ENCODE measurements at regions not wholly inside any gene's neighbourhood (a gene's known extent, or its start where the extent isn't known, plus 50 kb on each side); places are given as distances from the start of the nearest gene placed in this dataset.
"Not testable (repeated sequence)": the region's sequence is repeated elsewhere in the genome, so short reads cannot be mapped to it uniquely, and the experiment has no call there.

DNA sequence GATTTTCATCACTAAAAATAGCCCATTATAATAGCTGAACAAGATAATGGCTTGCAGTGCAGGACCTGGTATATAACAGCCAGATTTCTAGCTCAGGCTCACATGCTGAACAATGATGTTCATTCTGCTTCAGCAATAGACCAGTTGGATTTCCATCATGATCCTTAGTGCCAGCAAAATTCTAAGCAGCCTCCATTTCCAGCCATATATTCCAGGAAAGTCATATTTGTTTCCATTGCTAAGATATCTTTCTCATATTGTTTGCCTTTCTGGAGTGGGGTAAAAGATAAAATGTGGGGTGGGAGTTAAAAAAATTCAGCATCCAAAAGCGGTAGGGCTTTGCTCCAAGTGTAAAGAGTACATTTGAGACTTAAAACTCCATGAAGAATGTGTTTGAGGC is 2344.1 kb downstream of the PCDH7 start:
- DNase-seq: no peak

DNA sequence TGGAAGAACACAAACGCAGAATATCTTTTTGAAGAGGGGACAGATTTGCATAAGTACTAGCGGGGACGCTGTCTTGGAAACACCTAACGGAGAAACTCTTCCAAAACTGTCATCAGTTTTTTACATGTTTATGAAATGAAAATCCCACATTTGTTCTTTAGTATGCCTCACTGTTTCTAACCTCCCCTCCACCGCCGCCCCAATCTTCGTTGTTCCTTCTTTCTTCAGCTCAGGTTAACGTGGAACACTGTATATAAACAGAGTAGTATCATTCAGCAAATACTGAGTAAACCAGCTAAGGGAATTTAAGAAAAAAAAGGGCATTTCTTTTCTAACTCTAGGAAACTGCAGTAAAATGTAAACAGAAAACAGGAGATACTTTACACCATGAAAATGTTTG is 2345.6 kb downstream of the PCDH7 start:
- no peak for DNase-seq

DNA sequence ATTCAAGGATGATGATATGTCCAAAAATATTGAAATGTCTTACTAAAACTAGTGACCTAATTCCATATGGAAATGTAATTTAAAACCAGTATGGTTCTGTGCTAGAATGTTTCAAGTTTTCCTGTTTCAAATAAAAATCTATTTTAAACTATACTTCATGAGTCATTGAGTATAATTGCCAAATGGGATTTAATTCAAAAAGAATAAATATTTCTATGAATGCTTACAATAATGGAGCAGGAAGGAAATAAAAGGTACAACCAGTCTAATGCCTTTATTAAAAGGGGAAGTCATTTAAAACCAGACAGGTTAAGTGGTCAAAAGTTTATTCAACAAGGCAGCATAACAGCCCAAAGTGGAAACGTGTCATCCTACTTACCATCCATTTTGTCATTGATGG is 2347.1 kb downstream of the PCDH7 start:
- no peak for DNase-seq

DNA sequence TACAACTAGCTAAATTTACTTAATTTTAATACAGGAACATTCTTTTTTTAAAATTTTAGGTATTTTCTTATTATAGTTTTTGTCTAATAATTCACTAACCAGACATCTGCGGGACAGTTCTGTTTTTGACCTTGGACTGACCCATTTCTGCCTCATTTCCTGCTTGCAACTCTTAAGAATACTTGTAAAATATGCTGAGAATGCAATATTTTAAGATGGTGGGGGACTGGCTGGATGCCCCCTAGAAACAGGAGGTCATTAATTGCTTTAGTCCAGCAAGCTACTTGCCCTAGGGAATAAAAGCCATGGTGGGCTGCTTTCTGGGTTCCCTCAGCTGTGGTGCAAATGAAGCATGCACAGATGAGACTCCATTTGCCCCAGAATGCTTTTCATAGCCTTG is 2348.4 kb downstream of the PCDH7 start:
- DNase-seq: no peak

DNA sequence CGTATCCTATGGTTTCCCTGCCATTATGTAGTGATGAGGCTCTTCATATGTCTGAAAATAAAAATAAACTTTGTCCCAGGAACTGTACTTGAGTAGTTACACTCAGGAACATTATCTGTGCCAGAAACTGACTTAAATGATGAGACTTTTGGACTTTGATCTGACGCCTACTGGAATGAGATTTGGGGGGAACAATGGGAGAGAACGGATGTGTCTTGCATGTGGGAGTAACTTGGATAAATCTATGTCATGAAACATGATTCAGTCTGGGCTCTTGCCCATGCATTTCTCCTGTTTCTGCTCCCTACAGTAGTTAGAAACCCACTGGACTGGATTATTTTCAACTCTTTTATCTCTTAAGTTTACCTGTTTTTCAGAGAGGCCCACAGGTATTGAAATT is 2351.4 kb downstream of the PCDH7 start:
- DNase-seq: no peak

DNA sequence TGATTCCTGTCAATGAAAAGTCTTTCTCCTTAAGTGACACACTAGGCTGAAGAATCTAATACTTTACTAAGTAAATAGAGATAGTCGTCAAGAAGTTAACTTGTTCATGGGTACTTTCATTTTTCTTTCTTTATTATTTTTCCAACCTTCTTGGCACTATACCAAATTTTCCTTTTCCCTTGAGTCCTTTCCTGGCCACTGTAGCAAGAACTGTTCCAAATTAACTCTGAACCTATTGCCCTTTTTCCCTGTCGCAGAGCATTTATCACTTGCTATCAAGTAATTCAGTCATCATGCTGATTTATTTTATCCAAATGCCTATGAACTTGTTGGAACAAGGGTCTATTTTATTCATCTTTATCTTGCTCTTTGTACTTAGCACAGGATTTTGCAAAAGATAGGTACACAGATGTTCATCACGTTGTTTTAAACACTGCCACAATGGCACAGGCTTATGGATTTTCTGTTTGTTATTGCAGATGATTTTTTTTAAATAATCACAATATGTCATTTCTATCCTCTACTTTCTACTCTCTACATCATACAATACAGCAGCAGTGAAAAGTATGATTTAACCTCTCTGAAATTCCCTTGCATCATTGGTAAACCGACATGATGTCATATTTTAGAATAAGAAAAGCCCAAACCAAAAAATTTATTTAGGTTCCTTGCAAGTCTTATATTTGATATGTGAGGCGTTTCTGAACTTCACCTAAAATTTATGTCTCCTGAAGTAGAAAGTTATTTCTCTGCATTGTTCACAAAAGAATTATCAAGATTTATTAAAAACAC is 2352.3 kb downstream of the PCDH7 start:
- no peak for DNase-seq

DNA sequence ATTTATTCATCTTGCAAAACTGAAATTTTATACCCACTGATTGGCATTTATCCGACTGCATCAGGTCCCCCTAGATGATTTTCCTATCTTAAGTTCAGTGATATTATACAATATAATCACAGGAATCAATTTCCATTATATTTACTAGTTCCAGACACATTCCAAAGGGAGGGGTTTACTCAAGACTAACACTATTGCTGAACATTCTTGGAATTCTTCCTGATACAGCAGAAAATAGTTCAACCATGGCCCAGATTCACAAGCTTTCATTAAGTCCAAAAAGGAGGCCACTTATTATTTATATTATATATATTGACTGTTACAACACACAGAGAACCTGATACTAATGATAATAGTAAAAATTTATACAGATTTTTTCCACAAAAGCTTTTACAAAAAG is 2353.6 kb downstream of the PCDH7 start:
- DNase-seq: no peak

DNA sequence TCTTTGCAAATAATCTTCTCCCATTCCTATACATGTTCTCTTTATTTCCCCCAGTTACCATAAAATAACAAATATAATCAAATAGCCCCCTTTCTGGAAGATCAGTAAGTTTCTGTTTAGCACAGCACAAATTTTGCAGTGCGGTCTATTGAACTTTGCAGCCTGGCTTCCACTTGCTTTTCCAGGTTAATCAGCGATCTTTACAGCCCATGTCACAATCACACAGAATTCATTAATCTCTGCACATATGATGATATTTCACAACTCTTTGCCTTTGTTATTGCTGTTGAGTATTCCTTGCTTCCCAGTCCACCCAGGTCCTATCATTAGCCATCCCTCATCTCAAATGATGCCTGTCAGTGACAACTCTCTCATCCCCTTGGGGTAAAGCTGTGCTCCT is 2358.0 kb downstream of the PCDH7 start:
- no peak for DNase-seq

DNA sequence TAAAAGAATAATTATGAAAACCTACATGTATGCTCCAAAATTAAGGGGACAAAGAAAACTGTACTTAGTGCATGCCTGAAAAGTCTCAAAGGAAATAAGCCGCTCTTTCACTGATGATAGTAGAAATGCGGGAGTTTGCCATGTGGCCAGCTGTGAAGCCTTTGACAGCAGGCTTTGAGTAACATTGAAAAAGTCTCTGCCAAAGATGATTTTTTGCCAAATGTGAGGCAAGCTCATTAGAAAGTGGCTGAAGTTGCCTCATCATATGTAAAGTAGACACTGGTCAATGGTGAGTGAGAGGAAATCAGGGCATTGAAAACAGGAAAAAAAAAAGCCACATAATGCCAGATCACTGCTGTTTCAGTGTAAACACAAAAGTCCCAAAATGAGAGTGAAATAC is 2360.1 kb downstream of the PCDH7 start:
- DNase-seq: no peak

DNA sequence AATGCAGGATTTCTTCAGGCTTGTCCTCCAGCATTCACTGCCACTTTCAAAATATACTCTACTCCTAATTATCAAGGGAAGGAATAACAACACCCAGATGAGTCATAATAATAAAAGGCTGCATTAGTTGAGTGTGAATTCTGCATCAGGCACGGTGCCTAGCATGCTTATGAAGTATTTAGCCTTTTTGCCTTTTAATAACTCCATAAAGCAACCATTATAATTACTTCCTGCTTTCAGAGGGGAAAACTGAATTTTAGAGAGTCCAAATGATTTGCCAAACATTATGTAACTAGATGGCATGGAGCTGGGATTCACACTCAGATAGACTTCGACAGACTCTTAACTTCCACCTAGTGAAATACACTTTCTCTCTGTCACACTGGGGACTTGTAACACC is 2365.5 kb downstream of the PCDH7 start:
- DNase-seq: no peak

DNA sequence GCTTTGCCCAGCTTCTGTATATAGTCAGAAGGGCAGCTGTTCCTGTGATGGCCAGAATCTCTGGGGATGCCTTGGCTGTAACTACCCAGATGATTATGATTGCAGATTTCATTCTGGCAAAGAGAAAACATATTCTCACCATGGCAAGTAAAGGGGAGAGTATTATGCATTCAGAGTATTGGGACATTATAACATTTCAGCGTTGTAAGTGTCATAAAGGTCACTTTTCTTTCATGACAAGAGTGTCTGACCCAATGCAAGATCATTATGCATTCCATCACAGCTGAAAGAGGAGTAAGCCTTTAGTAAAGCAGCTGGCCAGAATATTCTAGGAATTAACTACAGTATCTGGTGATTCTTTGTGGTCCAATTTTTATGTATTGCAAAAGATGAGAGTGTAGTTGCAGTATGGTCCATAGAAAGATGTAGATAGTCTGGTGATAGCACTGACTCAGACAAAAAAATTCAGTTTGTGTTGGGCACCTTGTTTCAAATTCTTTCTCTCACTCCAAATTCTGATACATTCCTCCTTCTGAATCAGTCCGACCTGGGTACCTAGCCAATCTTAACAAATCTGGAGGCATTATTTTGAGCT is 2366.3 kb downstream of the PCDH7 start:
- no peak for DNase-seq

DNA sequence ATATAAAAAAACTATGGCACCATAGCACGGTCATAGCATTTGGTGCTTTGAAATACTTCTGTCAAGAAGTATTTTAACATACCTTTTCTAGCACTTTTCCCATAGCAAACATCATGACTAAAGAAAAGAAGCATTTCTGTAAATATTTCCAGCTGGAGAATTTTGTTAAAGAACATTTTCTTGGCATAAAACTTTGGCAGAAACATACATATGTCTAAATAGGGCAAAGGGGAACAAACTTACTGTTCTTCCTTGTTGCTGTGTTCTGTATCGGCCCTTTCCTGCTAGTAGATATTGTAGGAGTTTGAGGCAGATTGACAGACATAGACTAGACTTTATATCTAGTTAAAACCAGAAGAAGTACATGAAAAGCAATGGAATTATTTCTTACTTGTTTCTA is 2368.5 kb downstream of the PCDH7 start:
- DNase-seq: no peak

DNA sequence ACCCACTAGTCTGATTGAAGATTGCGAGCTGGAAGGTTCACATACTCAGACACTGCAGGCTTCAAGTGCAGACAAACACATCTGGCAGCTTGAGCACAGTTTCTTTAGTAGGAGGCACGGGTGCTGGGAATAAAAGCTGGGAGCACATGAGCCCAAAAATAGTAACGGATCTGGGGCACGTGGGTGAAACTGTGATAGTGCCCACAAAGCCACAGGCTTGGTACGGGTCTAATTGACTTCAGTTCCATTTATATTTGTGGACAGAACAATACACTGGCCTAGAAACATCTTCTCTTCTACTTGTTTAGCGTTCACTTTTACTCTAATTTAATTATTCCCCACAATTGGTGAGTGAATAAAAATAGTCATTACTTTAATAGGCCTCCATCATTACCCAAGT is 2370.7 kb downstream of the PCDH7 start:
- DNase-seq: no peak

DNA sequence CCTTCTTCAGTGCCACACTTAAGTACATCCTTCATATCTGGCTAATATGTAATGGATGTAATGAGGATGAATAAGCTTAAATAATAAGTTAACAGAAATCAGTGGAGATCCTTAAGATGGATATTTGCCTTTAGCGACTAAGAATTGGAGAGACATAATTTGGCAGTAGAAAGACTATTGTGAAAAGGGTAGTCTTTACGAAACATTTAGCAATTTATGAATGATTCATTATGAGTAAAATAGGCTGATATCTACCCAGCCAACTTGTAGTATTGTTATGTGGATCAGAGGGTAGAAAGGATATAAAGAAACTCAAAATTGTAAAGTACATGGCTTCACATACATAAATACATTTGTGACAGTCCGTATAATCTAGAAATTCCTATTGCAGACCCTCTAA is 2371.8 kb downstream of the PCDH7 start:
- DNase-seq: no peak

DNA sequence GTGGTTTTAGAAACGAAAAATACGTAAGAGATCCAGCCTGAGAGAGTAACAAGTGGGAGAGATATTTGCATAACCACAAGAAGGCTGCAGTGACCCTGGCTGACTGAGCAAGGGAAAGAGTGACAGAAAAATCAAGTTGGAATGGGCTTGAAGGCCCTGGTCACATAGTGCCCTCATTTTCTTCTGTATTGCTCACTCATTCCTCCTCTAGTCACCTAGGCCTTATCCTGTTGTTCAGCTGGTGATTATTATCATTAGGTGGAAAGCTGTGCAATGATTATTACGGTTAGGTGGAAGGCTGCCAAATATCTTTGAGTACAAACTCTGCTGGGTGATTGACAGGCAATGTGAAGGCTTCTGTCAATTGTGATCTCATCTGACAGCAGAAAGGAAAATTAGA is 2384.1 kb downstream of the PCDH7 start:
- DNase-seq: peak; percentile 24

DNA sequence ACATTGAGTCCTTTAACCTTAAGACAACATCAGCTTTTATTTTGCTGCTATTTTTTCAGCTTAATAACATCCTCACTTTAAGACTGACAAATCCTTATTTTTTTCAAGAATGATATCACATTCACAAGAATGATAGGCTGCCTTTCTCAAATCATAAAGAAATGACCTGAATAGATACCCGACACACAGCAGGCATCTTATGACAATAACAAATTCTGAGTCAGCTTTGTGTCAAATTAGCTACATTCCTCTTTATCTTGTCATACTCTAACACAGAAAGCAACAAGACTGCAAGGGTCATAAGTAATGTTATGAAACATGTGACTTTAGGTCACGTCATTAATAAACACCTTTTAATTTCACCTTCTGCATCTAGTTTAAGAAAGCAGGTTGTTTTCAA is 2387.6 kb downstream of the PCDH7 start:
- DNase-seq: no peak

DNA sequence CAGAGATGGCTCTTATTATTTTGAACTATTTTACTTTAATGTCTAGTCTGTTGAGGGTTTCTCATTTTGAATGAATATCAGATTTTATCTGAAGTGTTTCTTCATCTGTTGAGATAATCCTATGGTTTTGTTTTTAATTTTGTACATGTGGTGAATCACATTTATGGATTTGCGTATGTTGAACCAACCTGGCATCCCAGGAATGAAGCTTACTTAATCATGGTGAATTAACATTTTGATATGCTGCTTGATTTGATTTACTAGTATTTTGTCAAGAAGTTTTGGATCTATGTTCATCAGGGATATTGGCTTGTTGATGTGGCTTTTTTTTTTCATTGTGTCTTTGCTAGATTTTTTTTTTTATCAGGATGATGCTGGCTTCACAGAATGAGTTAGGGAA is 2390.9 kb downstream of the PCDH7 start:
- DNase-seq: no peak

DNA sequence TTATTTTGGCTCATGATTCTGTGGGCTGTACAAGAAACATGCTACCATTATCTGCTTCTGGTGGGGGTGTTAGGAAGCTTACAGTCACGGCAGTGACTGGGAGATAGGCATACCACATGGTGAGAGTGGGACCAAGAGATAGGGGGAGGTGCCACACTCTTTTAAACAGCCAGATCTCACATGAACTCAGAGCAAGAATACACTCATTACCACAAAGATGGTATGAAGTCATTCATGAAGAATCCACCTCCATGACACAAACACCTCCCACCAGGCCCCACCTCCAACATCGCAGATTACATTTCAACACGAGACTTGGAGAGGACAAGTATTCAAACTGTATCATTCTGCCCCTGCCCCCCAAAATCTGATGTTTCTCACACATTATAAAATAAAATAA is 2396.7 kb downstream of the PCDH7 start:
- no peak for DNase-seq

DNA sequence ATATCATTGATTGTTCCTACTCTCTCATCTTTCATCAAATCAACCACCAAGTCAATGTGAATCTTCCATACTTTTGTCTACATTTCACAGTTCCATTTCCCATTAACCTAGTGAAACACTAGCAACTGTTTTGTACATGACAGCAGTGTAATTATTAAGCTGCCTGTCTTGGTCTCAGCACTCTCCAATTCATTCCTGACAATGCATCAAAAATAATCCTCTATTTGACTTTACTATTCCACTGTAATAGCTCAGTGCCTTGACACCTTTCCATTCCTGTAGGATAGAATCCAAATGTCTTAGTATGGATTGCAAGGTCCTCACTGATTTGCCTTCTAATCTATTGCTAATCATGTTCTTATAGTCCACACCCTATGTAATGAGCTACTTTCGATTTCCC is 2405.8 kb downstream of the PCDH7 start:
- DNase-seq: no peak

DNA sequence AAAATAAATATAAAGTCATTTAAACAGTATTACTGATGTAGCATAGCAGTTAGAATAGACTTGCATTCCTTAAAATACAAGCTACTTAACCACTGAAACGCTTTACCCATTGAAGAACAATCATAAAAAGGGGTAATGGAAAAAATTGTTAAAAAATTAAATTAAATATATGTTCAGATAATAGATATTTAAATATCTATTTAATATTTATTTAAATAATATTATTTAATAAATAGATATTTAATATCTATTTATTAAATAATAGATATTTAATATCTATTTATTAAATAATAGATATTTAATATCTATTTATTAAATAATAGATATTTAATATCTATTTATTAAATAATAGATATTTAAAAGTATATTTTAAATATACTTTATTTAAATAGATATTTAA is 2410.5 kb downstream of the PCDH7 start:
- DNase-seq: not testable (repeated sequence)

DNA sequence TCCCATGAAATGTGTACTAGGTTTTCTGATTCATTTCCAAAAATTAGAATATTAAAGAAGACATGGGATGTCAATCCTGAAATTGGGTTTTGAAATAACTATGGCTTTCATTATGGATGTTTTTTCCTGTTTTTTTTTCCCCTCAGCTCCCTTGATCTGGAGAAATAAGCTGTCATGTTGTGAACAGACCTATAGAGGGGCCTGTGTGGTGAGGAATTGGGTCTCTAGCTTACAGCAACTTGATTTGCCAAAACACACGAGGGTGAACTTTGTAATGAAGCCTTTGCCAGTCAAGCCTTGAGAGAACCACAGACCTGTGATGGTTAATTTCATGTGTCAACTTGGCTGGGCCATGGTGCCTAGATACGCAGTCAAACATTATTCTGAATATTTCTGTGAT is 2413.6 kb downstream of the PCDH7 start:
- no peak for DNase-seq

DNA sequence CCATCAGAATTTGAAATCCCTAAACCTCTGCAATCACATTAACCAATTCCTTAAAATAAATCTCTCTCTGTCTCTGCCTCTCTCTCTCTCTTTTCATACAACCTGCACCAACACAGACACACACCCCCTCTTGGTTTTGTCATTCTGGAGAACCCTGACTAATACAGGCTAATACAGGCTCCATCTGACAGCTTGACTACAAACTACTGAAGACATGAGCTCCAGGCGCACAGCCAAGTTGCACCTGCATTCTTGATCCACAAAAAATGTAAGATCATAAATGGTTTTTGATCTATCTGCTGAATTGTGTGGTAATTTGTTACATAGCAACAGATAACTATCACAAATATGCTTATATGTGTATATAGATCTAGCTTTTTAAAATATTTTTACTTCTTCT is 2414.2 kb downstream of the PCDH7 start:
- no peak for DNase-seq

DNA sequence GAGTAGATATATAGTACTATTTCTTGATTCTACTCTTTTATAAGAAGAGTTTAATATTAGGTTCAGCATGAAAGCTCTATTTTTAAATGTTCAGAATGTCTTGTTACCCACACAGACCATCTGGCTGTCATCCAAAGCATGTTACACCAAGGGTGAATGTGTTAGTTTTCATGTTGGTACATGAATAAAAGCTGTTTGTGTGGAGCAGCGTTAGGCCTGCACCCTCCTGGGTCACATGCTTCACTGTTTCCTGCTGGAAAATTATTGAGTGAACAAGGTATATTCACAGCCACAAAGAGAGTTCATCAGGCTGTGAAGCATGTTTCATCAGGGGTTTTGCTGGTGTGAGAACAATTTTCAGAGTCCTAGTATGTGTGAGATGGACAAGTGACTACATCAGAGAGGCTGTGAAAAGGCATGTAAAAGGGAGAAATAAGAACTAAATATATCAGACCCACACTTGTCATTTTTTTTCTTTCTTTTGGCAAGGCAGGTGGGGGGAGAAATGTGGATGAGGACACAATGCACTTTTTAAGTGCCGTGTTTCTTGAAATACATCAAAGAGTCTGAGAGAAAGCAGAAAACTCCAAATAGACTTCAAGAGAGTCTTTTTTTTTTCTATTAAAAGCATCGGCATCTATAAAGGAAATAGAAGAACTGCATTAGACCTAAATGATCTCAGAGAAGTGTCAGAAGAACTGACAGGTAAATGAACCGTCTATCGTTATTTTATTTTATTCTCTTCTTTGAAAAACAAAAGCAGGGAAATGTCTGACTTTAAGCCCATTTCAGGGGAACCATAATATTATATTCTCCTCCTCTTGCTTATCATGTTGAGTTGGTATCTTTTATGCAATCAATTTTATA is 2429.7 kb downstream of the PCDH7 start:
- peak; percentile 15 for DNase-seq

DNA sequence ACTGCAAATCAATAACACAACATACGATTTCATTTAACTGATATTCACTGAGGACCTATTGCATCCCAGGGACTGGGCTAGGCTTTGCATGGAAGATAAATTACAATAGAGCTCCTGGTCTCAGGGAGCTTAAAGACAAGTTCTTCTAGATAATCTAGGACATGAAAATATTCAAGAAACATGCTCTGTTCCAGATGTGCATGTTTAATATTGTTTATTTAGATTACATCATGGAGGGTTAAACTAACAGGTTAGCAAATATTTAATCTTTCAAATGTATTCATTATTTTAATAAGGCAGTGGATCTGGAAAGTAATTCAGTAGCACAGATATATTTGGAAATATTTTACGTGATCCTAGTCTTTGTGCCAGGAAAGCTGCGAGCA is 2430.3 kb downstream of the PCDH7 start:
- no peak for DNase-seq

Data from COR-L47 (cell line).